Anterior cingulate cortex (tissue), 58 donors: ENCODE measurements at regions not wholly inside any gene's neighbourhood (a gene's known extent, or its start where the extent isn't known, plus 50 kb on each side); places are given as distances from the start of the nearest gene placed in this dataset.

Experiments
- DNase-seq, 58 donors: peaks; one replicate each; lab custom pipeline; 2025; lab: John Stamatoyannopoulos, UW

- DNase-seq: no peak
Observed at GRCh38 chr4:178333355-178333754, 891.1 kb upstream of the AGA start.

GRCh38 chr4:178339769-178340168 is 897.5 kb upstream of the AGA start:
- DNase-seq: no peak

- DNase-seq: no peak
Observed at GRCh38 chr4:178340468-178340867, 898.2 kb upstream of the AGA start.

GRCh38 chr4:178344096-178344495 is 901.9 kb upstream of the AGA start:
- no peak for DNase-seq

DNA sequence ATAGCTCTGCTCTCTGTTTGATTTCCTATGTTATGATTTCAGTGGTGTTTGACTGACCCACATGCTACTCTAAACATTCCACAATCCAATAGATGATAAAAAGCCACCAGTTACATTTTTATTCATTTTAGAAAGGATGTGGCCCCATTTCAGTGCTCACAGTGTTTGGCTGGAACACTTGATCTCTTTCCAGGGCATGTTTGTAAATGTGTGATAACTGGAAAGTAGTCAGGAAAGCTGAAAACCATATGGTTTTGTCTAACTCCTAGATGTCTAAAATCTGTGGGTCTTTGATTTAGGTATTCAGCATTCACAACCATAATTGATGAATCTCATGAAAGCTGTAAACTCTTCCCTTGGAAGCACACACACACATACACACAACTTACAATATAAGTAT is 904.9 kb upstream of the AGA start:
- DNase-seq: no peak

DNA sequence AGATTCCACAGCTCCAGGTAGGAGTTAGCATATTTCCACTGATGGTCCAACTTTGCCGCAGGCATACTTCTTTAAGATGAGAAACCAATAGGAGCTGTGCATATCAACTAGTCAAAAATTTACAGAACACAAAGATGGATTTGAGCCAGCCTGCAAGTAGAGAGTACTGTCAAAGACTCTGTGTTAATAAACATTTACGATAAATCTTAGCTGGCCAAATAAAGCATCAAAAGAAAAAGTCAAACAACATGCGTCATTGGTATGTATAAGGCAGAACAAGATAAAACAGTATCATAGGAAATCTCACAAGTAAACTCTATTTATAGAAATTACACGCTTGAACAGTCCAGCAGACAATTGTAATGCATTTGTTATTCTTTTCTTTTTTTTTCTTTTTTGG is 907.4 kb upstream of the AGA start:
- DNase-seq: no peak

DNA sequence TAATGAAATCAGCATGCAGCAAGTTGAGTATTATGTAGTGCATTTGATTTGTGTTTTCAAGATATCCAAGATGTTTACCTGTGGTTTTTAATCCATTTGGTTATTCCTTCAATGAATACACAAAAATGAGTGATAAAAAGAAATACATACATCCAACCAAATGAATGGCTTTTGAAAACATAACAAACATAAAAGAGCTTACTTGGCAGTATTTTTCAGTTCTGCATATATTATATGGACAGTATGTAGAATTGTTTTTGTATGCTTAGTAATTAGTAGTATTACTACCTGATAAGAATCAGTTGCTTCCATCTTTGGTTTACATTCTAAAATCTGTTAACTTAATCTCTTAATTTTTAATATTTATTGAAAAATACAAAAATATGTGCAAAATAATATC is 908.9 kb upstream of the AGA start:
- no peak for DNase-seq

DNA sequence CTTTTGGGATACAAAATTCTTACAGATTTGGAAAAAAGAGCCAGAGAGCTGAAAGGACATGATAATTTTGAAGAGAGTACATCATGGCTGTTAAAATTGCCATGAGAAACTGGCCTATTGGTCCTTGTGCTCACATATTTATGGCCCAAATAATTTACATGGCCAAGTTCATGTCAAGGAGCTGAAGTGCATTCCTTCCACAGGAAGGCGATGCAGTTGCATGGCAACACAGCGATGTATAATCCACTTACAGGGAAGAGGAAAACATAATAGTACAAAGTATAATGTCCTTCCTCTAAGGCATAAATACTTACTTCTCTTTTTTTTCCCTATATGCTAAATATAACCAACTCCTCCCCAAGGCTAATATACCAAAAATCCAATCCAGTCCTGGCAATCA is 914.5 kb upstream of the AGA start:
- no peak for DNase-seq

- DNase-seq: no peak
Observed at GRCh38 chr4:178385481-178385880, 943.2 kb upstream of the AGA start.

- DNase-seq: no peak
Observed at GRCh38 chr4:178387756-178388155, 945.5 kb upstream of the AGA start.

DNA sequence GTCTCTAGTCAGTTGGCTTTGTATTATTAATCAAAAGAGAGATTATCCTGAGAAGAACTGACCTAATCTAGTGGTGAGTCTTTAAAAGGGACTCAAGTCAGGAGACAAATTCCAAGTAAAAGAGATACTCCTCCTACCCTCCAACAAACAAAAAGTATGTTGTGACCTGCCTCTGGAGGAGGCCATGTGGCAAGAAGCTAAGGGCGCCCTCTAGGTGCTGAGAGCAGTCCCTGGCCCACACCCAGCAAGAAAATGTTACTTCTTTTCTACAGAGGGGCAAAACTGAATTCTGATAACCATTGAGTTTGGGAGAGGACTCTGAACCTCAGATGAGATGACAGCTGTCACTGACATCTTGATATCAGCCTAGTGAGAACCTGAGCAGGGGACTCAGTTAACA is 953.6 kb upstream of the AGA start:
- no peak for DNase-seq

DNA sequence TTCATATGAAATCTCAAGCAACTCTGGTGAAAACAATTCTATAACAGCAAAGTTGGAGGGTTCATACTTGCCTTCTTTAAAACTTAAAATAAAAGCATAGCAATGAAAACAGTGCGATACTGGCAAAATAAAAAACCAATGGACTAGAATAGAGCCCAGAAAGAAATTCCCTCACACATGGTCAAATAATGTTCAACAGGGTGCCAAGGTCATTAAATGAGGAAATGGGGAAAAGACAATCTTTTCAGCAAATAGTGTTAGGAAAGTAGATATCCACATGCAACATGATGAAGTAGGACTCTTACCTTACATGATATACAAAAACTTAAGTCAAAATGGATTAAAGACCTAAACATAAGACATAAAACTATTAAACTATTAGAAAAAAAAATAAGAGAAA is 970.2 kb upstream of the AGA start:
- DNase-seq: no peak

- no peak for DNase-seq
Observed at GRCh38 chr4:178414042-178414441, 971.8 kb upstream of the AGA start.

- peak in 1 of 58 donors; percentile 1 for DNase-seq
Observed at GRCh38 chr4:178414881-178415446, 972.7 kb upstream of the AGA start.

- no peak for DNase-seq
Observed at GRCh38 chr4:178415925-178416324, 973.7 kb upstream of the AGA start.

DNA sequence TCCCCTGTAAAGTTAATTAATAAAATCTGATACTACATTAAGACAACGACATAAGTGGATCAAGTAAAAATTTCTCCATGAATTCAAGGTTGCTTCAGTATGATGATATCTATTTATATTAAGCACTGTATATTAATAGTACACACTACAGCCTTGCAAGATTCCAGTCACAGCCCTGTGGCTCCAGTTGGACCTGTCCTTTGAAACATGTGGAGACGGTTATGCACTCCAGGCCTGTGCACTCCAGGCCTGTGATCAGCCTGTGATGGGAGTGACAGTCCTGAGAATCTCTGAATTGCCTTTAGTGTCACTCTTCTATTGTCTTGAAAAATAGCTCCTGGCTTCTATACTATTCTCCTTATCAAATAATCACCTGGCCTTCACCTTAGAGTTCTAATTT is 981.1 kb upstream of the AGA start:
- no peak for DNase-seq

- DNase-seq: no peak
Observed at GRCh38 chr4:178426871-178427270, 984.6 kb upstream of the AGA start.

DNA sequence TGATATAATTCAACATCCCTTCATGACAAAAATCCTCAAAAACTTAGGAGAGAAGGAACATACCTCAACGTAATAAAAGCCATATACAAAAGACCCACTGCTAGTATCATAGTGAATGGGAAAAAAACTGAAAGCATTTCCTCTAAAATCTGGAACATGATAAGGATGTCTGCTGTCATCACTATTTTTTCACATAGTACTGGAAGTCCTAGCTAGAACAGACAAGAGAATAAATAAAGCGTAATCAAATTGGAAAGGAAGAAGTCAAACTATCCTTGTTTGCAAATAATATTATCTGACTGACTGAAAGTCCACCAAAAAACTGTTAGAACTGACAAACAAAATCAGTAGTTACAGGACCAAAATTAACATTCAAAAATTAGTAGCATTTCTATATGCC is 985.4 kb upstream of the AGA start:
- no peak for DNase-seq

DNA sequence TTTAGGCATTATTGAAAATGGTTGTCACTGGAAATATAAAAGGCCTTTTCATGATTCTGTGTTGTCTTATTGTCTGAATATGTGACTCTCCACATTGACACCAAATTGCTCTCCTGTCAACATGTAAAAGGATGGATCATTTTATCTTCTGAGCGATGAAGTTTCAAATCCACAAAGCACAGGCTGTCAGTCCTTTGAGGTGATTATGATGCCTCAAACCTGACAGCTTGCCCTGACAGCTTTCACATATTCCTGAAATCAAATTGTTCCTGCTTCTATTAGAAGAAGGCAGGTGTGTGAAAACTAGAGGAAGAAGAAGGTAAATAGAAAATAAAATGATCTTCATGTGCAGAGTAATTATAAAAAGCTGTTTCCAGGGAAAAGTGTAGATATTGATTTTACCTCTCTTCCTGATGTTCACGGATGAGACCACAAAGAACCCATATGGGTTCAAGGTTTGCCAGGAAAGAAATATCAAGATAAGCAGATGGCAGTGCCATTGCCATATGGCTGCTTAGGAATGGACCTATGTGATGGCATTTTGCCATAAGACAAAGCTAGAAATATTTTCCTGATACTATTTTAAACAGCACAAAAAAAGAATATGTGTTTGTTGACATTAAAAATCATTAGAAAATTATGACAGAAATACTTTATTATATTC is 1006.3 kb upstream of the AGA start:
- no peak for DNase-seq

GRCh38 chr4:178450614-178451013 is 1008.4 kb upstream of the AGA start:
- DNase-seq: no peak

DNA sequence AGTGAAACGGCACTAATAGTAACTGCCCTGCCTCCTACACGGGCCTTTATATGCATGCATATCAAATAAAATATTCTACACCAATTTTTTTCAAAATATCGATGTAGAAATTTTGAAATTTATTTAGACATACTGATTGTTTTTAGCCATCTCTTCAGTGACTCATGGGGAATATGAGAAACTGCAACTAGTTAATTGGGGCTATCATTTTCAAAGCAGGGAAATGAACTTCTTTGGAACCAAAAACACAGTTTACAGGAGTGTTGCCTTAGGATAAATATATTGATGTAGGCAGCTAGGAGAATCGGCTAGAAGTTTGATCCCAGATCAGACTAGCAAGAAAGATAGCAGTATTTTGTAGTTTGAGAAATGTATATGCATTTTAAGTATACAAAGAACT is 1010.8 kb upstream of the AGA start:
- no peak for DNase-seq

DNA sequence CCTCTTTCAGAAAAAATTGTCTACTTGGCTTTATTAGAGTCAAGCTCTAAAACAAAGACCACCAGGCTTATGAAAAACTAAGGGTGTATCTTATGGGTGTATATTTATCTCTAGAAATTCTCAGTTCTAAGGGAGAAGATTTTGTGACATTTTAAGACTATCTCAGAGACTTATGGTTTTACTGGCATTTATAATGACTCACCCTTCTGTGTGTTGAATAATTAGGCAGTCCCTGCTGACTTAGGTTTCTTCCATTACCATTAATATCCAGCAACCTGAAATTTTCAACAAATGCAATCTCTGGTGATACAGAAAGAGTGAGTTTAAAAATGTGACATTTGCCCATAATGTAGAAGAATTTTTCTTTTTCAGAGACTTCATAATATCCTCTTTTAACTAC is 1015.0 kb upstream of the AGA start:
- no peak for DNase-seq

DNA sequence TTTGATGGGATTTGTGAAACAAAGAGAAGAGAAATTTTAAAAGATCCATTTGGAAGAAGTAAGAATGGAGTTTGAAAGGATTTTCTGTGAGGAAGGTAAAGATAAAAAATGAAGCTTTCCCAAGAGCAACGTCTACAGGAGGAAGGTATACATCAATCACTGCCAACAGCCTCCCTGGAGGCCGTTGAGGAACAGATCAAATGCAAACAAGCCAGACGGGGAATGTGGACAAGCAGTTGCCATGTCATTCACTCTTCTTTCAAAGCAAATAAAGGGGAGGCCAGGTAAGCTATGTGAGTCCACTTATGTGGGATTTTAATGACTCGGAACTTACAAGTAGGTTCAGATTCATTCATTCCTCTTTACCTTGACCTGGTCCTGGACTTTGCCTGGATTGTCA is 1020.5 kb upstream of the AGA start:
- no peak for DNase-seq
